GOT3 (cell line): ENCODE measurements at regions not wholly inside any gene's neighbourhood (a gene's known extent, or its start where the extent isn't known, plus 50 kb on each side); places are given as distances from the start of the nearest gene placed in this dataset.
"Not testable (repeated sequence)": the region's sequence is repeated elsewhere in the genome, so short reads cannot be mapped to it uniquely, and the experiment has no call there.

Source experiments
- DNase-seq: peaks from one replicate; lab custom pipeline; 2025; ENCODE audit warnings: mixed read lengths; lab: John Stamatoyannopoulos, UW

DNA sequence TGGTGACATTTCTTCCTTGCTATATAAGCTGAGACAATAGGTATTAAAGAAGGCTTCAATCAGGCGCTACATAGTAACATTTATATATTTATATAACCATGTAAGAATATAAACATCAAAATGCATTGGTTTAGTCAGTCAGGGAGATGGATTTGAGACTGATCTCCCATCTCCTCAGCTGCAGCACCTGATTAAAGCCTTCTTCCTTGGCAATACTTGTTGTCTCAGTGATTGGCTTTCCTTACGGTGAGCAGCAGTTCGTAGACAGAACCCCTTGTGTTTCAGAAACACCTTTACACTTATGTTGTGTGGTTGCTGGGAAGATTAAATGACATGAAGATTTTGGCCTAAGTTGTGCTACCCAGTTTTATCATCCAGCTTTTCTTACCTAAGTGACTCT is 323.3 kb upstream of the DUSP10 start:
- DNase-seq: no peak

- DNase-seq: no peak
These were observed 322.7 kb upstream of the DUSP10 start for GRCh38 chr1:222064388-222065211.

DNA sequence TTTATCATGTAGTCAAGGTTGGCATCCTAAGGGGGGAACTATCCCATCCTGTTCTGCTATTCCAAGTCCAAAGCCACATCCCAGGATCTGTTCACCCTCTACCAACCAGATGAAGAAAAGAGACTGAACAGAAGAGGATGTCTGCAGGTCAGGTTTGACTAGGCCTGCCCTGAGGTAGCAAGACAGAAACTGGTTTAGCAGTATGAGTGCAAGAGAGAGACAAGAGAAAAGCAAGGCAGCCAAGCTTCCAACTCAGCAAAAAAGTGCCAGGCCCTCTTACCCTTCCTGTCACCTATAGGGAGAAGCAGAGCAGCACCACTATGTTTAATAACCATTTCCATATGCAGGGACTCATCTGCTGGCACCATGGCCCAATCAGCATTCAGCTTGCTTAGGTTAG is 320.8 kb upstream of the DUSP10 start:
- no peak for DNase-seq

DNA sequence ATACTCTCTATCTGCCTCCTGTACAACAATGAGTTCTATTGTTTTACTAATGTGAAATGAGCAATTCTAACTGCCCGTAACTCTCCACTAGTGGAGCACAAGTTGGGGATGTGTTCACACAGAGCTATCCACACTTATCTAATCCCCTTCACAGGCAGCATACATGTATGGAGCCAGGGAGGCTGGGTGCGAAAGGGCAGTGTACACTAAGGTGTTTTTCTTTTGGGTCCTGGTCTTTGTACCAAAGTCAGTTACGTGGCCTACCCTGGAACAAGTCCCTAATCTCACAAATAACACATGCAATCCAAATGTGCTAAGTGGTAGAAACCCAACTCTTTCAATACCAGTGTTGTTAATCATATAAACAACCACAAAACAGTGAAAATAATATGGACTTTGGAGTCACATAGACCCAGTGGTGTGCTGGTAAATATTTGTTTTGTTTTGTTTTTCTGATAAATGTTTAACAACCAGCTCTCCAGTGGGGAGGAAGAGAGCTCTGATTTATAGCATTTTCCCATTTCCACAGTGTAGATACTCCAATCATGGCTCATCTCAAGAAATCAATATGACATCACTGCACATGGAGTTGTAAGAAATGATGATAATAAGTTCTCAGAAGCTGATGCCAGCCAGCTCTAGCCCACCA is 319.9 kb upstream of the DUSP10 start:
- no peak for DNase-seq

- no peak for DNase-seq
These were observed 318.5 kb upstream of the DUSP10 start for GRCh38 chr1:222060210-222060916.

DNA sequence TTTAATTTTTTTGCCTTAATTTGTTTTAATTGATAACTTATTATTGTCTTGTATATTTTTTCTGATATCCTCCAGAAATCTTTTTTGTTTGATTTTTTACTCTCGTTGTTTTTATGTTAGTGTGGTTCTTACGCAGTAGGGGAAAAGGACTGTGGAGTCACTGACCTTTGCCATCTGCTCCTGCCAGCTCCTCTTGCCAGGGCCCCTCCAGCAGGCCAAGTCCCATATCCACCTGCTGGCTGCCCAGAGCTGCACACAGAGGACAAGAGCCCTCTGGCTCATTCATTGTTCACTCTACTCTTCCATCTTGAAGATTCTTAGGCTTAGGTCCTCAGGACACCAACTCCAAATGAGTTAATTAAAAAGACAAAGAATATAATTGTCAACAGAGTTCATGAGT is 316.4 kb upstream of the DUSP10 start:
- no peak for DNase-seq

- no peak for DNase-seq
These were observed 315.3 kb upstream of the DUSP10 start for GRCh38 chr1:222057162-222057561.

- no peak for DNase-seq
These were observed 312.5 kb upstream of the DUSP10 start for GRCh38 chr1:222054416-222054815.

GRCh38 chr1:222053790-222054294 is 312.0 kb upstream of the DUSP10 start:
- no peak for DNase-seq

- not testable (repeated sequence) for DNase-seq
These were observed 309.4 kb upstream of the DUSP10 start for GRCh38 chr1:222051311-222051710.

DNA sequence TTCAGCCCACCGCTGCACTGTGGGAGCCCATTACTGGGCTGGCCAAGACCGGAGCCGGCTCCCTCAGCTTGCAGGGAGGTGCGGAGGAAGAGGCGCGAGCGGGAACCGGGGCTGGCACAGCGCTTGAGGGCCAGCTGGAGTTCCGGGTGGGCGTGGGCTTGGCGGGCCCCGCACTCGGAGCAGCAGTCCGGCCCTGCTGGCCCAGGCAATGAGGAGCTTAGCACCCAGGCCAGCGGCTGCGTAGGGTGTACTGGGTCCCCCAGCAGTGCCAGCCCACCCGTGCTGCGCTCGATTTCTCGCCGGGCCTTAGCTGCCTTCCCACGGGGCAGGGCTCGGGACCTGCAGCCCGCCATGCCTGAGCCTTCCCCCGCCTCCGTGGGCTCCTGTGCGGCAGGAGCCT is 307.8 kb upstream of the DUSP10 start:
- DNase-seq: not testable (repeated sequence)

- no peak for DNase-seq
These were observed 307.3 kb upstream of the DUSP10 start for GRCh38 chr1:222049176-222049575.

DNA sequence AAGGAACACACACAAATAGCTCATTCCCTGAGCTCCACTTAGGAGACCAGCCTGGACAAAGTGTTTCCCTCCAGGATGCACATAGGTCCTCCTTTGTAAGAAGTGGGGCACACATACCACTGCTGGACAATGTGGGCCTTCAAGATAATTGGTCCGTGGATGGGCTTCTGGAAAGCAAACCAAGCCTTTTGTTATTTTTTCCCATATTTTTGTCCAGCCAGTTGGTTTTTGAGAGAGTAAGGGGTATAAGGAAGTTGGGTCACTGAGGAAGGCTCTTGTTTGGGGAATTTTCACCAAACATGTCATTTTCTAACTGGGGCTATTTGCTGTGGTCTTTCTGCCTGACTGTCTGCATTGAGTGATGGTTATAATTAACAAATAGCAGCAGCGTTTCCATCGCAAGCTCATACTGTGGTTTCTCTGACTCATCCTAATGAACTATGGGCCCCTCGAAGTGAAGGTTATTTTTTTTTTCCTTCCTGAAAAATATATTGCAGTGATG is 306.3 kb upstream of the DUSP10 start:
- DNase-seq: no peak

DNA sequence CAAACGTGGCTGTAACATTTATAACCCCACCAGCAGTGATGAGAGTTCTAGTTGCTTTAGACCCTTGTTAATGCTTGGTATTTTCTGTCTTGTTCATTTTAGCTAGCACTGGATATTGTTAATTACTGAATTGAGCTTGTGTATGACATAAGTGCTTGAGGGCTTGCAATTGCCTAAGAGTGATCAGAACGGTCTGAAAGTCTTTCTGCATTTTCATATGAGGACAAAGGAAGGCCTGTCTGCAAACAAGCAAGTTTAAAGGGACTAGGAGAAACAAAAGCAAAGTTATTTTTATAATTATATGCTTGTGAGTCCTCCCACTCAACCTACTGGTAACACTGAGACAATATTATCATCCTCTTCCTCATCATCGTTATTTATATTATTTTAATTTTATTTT is 305.5 kb upstream of the DUSP10 start:
- no peak for DNase-seq

- DNase-seq: no peak
These were observed 304.9 kb upstream of the DUSP10 start for GRCh38 chr1:222046684-222047263.

DNA sequence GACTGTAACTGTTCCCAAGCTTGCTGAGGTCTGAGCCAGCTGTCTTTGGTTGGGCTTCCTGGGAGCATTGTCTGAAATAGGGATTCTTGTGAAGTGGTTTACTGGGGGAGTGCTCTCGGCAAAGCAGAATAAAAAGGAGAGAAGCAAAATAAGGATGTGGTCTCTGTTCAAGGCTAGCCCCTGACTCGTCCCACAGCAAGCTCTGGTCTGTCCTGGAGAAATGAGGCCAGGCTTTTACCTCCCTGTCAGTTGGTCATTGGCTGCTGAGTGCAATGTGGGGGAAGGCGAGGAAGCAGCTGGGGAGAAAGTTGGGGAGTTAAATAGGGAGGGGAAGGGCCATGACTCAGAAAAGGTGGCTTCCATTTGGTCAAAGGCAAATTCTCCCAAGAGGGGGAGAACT is 303.9 kb upstream of the DUSP10 start:
- DNase-seq: no peak

- DNase-seq: no peak
These were observed 303.3 kb upstream of the DUSP10 start for GRCh38 chr1:222045236-222045635.

- no peak for DNase-seq
These were observed 301.8 kb upstream of the DUSP10 start for GRCh38 chr1:222043444-222044292.

DNA sequence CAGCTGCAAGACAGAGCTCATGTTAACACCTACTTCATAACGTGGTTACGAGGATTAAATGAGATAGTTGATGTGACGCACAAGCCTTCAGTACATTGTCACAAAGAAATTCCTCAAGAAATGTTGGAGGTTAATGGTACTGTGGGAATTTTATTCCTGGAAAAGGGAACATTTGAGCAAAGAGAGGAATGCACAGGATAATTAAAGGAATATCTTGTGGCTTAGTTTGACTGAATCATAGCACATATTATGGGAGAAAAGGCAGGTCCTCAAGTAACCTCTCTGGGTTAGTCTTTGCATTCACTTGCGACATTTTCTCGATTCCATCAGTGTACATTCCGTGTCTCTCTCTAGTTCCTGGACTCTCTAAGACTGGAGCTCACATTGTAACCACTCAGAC is 300.2 kb upstream of the DUSP10 start:
- no peak for DNase-seq

DNA sequence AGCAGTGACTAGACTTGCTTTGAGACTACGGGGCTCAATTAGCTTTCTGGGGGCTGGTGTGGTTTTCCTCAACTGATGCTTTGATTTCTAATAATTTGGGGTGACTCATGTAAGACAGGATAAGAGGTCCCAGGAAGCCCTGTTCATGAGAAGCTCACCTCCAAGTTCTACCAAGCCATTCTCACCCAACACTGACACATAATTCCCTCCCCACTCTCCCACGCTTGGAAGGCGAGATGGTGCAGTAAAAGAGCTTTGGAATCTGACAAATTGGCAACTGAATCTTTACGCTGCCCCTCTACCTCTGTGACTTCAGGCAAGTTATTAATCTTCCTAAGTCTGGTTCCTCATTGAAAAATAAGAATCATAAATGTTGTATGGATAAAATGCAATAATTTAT is 299.1 kb upstream of the DUSP10 start:
- no peak for DNase-seq

DNA sequence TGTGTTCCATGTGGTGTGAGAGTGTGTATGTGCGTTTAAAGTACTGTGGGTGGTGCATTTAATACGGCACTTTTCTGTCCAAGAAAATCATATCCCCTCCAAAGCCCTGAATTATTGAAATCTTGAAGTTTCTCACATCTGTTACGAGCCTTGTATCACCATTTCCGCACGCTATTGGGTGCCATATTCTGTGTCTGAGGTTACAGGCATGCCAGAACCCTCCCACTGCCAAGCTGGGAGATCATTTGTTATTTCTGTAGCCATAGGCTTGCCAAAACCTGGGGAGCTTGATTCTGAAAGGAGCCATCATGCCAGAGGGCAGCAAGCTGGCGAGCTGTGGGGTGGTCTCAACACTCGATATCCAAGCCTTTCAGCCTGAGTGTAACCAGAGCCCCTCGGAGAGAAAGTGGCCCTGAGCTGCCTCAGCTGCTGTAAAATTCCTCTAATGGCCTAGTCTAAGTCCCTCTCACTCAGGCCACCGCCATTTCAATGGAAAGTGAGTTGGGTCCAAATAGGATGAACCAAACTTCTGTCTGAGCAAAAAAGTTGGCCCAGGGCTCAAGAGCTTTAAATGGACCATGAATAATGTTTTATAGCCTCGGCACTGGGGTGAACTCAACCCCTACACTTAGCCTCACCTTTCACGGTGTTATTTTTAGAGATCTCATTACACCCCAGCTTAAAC is 298.4 kb upstream of the DUSP10 start:
- no peak for DNase-seq
